GM12801 (cell line): ENCODE measurements at regions not wholly inside any gene's neighbourhood (a gene's known extent, or its start where the extent isn't known, plus 50 kb on each side); places are given as distances from the start of the nearest gene placed in this dataset.

Experiments used
- TF ChIP-seq, protein P1 (sequence below): IDR thresholded peaks from one replicate; pipeline ENCODE4 v1.5.1; 2011; ENCODE audit warnings: control low read depth; ENCODE audit not compliant: insufficient read length; ENCODE audit errors: extremely low read depth

DNA sequence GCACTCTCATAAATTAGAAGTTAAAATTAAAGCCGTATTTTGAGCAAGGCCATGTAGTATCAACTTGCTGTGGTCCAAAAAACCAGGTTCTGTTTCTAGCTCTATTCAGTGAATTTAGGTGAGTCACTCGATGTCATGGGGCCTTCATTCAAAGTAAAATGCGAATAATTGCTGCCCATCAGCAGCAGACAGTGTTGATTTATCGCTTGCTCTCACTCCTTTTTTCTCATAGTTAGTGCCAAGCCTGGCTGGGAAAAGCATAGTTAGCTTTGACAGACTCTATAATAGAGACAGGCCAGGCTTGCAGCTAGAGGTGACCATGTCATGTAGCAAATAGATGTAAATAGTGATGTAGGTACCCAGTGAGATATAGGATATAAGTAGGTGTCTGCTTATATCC is 136.0 kb downstream of the EDN1 start:
- TF ChIP-seq, protein P1, sequence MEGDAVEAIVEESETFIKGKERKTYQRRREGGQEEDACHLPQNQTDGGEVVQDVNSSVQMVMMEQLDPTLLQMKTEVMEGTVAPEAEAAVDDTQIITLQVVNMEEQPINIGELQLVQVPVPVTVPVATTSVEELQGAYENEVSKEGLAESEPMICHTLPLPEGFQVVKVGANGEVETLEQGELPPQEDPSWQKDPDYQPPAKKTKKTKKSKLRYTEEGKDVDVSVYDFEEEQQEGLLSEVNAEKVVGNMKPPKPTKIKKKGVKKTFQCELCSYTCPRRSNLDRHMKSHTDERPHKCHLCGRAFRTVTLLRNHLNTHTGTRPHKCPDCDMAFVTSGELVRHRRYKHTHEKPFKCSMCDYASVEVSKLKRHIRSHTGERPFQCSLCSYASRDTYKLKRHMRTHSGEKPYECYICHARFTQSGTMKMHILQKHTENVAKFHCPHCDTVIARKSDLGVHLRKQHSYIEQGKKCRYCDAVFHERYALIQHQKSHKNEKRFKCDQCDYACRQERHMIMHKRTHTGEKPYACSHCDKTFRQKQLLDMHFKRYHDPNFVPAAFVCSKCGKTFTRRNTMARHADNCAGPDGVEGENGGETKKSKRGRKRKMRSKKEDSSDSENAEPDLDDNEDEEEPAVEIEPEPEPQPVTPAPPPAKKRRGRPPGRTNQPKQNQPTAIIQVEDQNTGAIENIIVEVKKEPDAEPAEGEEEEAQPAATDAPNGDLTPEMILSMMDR = no peak

DNA sequence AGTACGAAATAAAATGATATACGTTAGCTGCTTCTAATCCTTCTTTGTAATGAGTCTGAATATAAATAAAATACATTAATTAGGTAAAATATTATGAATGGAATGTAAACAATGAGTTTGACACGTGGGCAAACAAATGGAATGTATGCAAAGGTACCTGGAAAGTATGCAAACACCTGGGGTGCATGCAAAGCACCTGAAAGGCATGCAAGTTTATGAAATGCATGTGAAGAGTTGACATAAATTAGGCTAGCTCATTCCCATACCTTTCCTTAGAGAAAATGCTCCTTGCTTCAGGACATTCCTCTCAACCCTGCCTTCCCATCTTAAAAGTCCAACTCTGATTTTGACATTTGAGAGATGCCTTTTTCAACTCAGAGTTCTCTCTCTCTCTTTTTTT is 140.9 kb downstream of the EDN1 start:
- TF ChIP-seq, protein P1 = no peak

DNA sequence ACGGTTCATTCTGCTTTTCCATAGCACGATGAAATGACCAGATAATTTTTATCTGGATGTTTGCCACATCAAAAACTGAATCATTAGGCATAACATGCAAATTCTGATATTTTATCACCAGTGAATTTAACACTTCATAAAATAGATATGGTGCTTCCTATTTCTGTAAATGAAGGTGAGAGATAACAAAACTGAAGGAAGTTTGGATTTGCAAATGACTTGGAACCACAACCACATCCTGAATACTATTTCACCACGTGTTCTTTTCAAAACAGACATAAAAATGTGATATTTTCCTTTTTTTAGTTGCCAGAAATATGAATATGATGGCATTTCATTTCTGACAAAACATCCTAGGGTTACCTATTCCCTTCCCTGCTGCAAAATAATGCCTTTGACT is 146.1 kb downstream of the EDN1 start:
- TF ChIP-seq, protein P1 = no peak

DNA sequence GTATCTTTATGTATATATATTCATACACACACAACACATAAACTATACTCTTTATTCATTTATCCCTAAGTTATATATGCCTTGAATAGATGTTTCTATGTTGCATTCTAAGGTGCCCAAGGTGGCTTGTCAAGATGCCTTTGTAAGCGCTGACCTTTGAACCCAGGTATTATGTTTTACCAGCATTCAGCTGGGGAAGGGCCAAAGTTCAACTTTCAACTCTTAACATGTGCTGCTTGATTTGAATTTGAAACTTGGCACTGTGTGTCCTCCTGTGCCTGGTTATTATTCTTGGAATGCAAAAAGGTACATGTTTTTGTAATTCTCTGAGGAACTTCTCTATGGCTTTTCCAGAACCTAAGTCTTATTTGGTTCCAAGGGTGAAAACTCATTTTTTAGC is 146.5 kb downstream of the EDN1 start:
- TF ChIP-seq, protein P1 = no peak

DNA sequence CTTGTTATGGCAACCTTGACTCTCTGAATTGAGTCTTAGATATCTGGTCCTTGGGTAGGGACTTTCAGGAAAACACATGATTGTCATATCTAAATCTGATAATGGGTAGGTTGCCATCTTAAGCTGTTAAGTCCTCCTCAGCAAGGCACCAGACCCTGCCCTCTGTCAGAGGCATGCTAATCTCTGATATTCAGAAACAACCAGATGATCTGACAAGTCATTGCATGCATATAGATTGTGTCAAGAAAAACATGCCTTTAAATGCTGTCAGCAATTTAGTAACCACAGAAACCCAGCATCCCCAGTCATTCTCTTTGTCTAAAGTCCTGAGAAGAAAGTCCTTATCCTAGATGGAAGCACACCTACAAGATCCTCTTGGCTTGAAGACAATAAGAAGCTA is 149.1 kb downstream of the EDN1 start:
- TF ChIP-seq, protein P1 = no peak

DNA sequence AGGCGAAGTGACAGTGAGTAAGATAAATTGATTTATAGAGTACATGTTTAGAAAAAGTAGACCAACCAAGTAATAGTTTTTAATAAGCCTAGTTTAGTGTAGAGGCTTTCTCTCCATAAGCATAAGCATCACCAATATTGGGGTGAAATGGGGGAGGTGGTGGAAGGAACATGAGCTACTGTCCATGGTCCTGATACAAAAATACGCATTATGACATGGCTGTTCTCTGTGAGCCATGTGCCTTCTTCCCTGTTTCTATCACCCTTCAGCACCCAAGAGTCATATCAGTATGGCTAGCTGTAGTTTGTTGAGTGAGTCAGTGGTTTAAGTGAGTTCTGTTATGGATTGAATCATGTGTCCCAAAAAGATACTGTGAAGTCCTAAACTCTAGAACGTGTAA is 150.8 kb downstream of the EDN1 start:
- TF ChIP-seq, protein P1 = no peak

DNA sequence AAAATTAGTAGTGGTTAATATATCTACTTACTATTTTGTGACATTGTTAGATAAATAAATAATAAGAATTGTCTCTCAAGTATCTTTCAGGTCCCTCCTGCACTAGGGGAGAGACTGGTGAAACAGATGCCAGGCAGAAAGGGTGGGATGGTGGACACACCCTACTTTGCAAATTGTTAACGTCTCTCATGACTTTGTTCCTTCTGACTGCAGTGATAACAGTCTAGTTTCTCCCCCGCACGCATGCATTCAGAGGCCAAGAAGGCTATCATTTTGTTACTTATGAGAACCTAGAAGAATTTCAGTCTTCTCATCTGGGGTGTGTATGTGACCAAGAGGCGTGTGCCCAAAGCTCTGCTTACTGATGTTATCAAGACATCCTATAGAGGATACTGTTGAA is 152.3 kb downstream of the EDN1 start:
- TF ChIP-seq, protein P1 = no peak

DNA sequence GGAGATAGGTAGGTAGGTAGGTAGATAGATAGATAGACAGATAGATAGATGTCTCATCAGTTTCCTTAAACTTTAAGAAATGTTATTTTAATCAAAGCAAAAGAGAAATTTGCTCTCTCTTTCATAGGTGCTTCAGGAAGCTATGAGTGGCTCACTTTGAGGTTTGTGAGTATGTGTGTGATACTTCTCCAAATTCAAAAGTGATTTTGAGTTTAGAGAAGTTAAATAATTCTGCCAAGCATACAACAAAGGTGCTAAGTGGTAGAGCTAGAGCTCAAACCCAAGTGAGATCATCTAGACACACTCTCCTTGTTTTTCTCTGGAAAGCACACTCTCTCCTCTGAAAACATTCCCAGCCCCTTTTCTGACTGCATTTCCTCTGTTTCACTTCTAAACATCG is 156.2 kb downstream of the EDN1 start:
- TF ChIP-seq, protein P1 = no peak
